SK-N-SH (cell line): ENCODE measurements at regions not wholly inside any gene's neighbourhood (a gene's known extent, or its start where the extent isn't known, plus 50 kb on each side); places are given as distances from the start of the nearest gene placed in this dataset.

ENCODE experiments used
- CTCF ChIA-PET: fragments of 300-600, 350-600 bp; formaldehyde crosslinking; extraction: SDS; loops from one replicate; lab custom pipeline; 2021; lab: Yijun Ruan, JAX
- POLR2A ChIA-PET: fragments of 350-600 bp; sonication (Branson Sonifier 250); formaldehyde crosslinking; extraction: SDS; loops from one replicate; lab custom pipeline; 2020; ENCODE audit warnings: antibody characterized with exemption, inconsistent platforms; lab: Yijun Ruan, JAX
- DNase-seq: peaks from one replicate; pipeline ENCODE4 v3.0.0; 2012
- H2AFZ ChIP-seq: fragments of 200-600 bp; sonication (generic); 2 replicates; pipeline ENCODE4 v1.8.1; 2016; ENCODE audit warnings: antibody characterized with exemption, mild to moderate bottlenecking, low read depth
- H3F3A ChIP-seq: fragments of 200-600 bp; sonication (generic); replicated peaks from 2 replicates; pipeline ENCODE3; 2016; ENCODE audit warnings: antibody characterized with exemption, mild to moderate bottlenecking; ENCODE audit not compliant: insufficient read depth
- H3K27ac ChIP-seq, 2 experiments: fragments of 200-500 bp in 1 of 2; fragments of 200-600 bp in 1 of 2; sonication (Bioruptor generic) in 1 of 2; sonication (generic), shearing (Covaris generic) in 1 of 2; 2 replicates each; pipeline versions ENCODE4 v1.5.1 to v1.6.1; 2014 to 2016; ENCODE audit warnings: low read depth in 2 of 2, inconsistent platforms in 1 of 2, low read length in 1 of 2, mild to moderate bottlenecking in 1 of 2, mixed read lengths in 1 of 2
- H3K27me3 ChIP-seq: fragments of 200-600 bp; sonication (generic), shearing (Covaris generic); 2 replicates; pipeline ENCODE4 v1.6.1; 2016; ENCODE audit warnings: mixed run types; ENCODE audit not compliant: insufficient read depth
- H3K36me3 ChIP-seq, 2 experiments: fragments of 200-500 bp in 1 of 2; fragments of 200-600 bp in 1 of 2; sonication (Bioruptor generic) in 1 of 2; sonication (generic) in 1 of 2; replicated peaks in 1 of 2; 2 replicates each; pipeline versions ENCODE3 to v1.5.1; 2014 to 2016; ENCODE audit warnings: low read length in 1 of 2, mild to moderate bottlenecking in 1 of 2; ENCODE audit not compliant: insufficient read depth in 2 of 2, control insufficient read depth in 1 of 2
- H3K4me1 ChIP-seq, 2 experiments: fragments of 200-500 bp in 1 of 2; fragments of 200-600 bp in 1 of 2; sonication (Bioruptor generic) in 1 of 2; sonication (generic), shearing (Covaris generic) in 1 of 2; 2 replicates each; pipeline versions ENCODE4 v1.5.1 to v1.6.1; 2014 to 2016; ENCODE audit warnings: low read depth in 1 of 2, low read length in 1 of 2, mixed run types in 1 of 2; ENCODE audit not compliant: insufficient read depth in 2 of 2, control insufficient read depth in 1 of 2
- H3K4me2 ChIP-seq: fragments of 200-600 bp; sonication (generic), shearing (Covaris generic); 2 replicates; pipeline ENCODE4 v1.6.1; 2017; ENCODE audit warnings: mixed run types
- H3K4me3 ChIP-seq, 2 experiments: fragments of 200-500 bp in 1 of 2; fragments of 200-600 bp in 1 of 2; sonication (Bioruptor generic) in 1 of 2; sonication (generic), shearing (Covaris generic) in 1 of 2; 2 replicates each; pipeline versions ENCODE4 v1.5.1 to v1.8.1; 2014 to 2016; ENCODE audit warnings: low read depth in 2 of 2, inconsistent platforms in 1 of 2, low read length in 1 of 2, mild to moderate bottlenecking in 1 of 2, mixed read lengths in 1 of 2, moderate library complexity in 1 of 2
- H3K79me2 ChIP-seq: fragments of 200-600 bp; sonication (generic); 2 replicates; pipeline ENCODE4 v1.8.1; 2017; ENCODE audit warnings: mild to moderate bottlenecking; ENCODE audit not compliant: insufficient read depth
- H3K9ac ChIP-seq: fragments of 200-600 bp; sonication (generic); 2 replicates; pipeline ENCODE4 v1.6.1; 2017; ENCODE audit warnings: mixed run types
- H3K9me2 ChIP-seq: fragments of 200-600 bp; sonication (generic); 2 replicates; pipeline ENCODE4 v1.6.1; 2017; ENCODE audit warnings: mixed run types
- H3K9me3 ChIP-seq: fragments of 200-600 bp; sonication (generic); 2 replicates; pipeline ENCODE4 v1.6.1; 2017; ENCODE audit warnings: mixed run types, mild to moderate bottlenecking, moderate library complexity
- H4K20me1 ChIP-seq: fragments of 200-600 bp; sonication (generic); 2 replicates; pipeline ENCODE4 v1.6.1; 2017; ENCODE audit warnings: mild to moderate bottlenecking, mixed run types; ENCODE audit not compliant: insufficient read depth
- GABPA ChIP-seq: IDR thresholded peaks from 2 replicates; pipeline ENCODE4 v1.4.0; 2012; ENCODE audit warnings: low read depth, mild to moderate bottlenecking
- IRF3 ChIP-seq: fragments of 150-350 bp; IDR thresholded peaks from 2 replicates; pipeline ENCODE4 v1.6.1; 2016; ENCODE audit warnings: mild to moderate bottlenecking, low read depth, low read length
- MAX ChIP-seq: IDR thresholded peaks from 2 replicates; pipeline ENCODE4 v1.4.0; 2012; ENCODE audit warnings: low read depth
- MEF2A ChIP-seq: IDR thresholded peaks from 2 replicates; pipeline ENCODE4 v1.4.0; 2012; ENCODE audit warnings: low read depth, borderline replicate concordance
- NFIC ChIP-seq: IDR thresholded peaks from 2 replicates; pipeline ENCODE4 v1.4.0; 2012; ENCODE audit warnings: borderline replicate concordance
- PBX3 ChIP-seq: IDR thresholded peaks from 2 replicates; pipeline ENCODE4; 2012
- RAD21 ChIP-seq: IDR thresholded peaks from 2 replicates; pipeline ENCODE4 v1.6.1; 2012; ENCODE audit warnings: mild to moderate bottlenecking, low read length
- REST ChIP-seq: IDR thresholded peaks from 2 replicates; pipeline ENCODE4 v1.6.1; 2012; ENCODE audit warnings: mild to moderate bottlenecking, low read depth, low read length, moderate library complexity
- SIN3A ChIP-seq: IDR thresholded peaks from 2 replicates; pipeline ENCODE4 v1.6.1; 2012; ENCODE audit warnings: low read depth, mild to moderate bottlenecking, low read length, moderate library complexity, borderline replicate concordance
- TCF12 ChIP-seq: IDR thresholded peaks from 2 replicates; pipeline ENCODE4 v1.4.0; 2012
- USF1 ChIP-seq: IDR thresholded peaks from 2 replicates; pipeline ENCODE4 v1.4.0; 2012; ENCODE audit warnings: low read depth, borderline replicate concordance
- USF2 ChIP-seq: fragments of 150-350 bp; IDR thresholded peaks from 2 replicates; pipeline ENCODE4 v1.6.1; 2017; ENCODE audit warnings: antibody characterized with exemption, low read length, low read depth, borderline replicate concordance
- ZBTB33 ChIP-seq: IDR thresholded peaks from 2 replicates; pipeline ENCODE4 v1.4.0; 2012; ENCODE audit warnings: low read depth, borderline replicate concordance
- WGBS: methylation state at CpG from one replicate; pipeline ENCODE4 v1.1.6; 2017; ENCODE audit warnings: low lambda C conversion rate; 5-methylcytosine and 5-hydroxymethylcytosine counted together

GRCh38 chr4:81601358-81601694 is 129.6 kb upstream of the RASGEF1B start:
- WGBS, result 0% methylated on average over 1 of the region's 1 CpG
- H3F3A ChIP-seq, result no peaks in the 10 kb centered on the region
- ChIA-PET CTCF (no interaction called here), POLR2A (no interaction called here)
- no peak overlapping the region for H3K4me2 ChIP-seq
- no peak overlapping the region for H3K4me3 ChIP-seq
- no peak for DNase-seq
- H3K4me1 ChIP-seq, result no peaks in the 10 kb centered on the region
- TF ChIP-seq MEF2A (no peak), TCF12 (no peak), MAX (no peak), USF1 (no peak), ZBTB33 (no peak), RAD21 (no peak), SIN3A (no peak), REST (no peak), IRF3 (no peak), USF2 (no peak), NFIC (no peak), PBX3 (no peak), GABPA (no peak)
- no peak overlapping the region for H2AFZ ChIP-seq
- no peaks in the 10 kb centered on the region for H3K9me3 ChIP-seq
- H3K9me2 ChIP-seq, result no peaks in the 10 kb centered on the region
- 0 out of 2 replicates have a peak, but pooled peaks cover 5% of the 10 kb centered on the region for H3K27me3 ChIP-seq
- no peaks in the 10 kb centered on the region for H4K20me1 ChIP-seq
- no peaks in the 10 kb centered on the region for H3K36me3 ChIP-seq
- no peak overlapping the region for H3K27ac ChIP-seq
- no peaks in the 10 kb centered on the region for H3K79me2 ChIP-seq
- H3K9ac ChIP-seq, result no peak overlapping the region
